ENCODE measurements at regions not wholly inside any gene's neighbourhood (a gene's known extent, or its start where the extent isn't known, plus 50 kb on each side); places are given as distances from the start of the nearest gene placed in this dataset.

DNA sequence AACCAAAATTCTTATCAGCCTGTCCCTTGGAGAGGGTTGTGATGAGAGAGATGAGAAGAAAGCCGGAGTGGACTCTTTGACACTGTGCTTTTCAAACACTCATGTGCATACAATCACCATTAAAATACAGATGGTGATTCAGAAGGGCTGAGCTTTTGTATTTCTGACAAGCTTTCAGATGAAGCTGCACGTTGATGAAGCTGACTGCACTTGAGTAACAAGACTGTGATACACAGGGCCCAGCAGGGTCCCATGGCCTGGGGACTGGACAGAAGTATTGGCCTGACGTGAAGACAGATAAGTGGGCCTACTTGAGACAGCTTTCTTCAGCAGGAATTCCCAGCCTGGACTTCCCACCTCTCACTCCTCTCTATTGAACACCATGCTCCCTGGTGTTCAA lies 258.2 kb downstream of the CHRM3 start:
- DNase-seq = no peak
- ChIA-PET CTCF (interaction anchor here (0.7 kb wide), 1 partner anchor 65 kb away, joined by 3 read pairs; no protein-coding TSS in a partner anchor), POLR2A (no interaction called here)
- Mint-ChIP-seq H3K27ac (no peak overlapping the region), H3K27me3 (no peaks in the 10 kb centered on the region), H3K36me3 (ENCODE audit: low read depth) (no peaks in the 10 kb centered on the region), H3K4me1 (no peaks in the 10 kb centered on the region), H3K9me3 (ENCODE audit: low read depth) (peaks cover 5% of the 10 kb centered on the region), H3K4me3 (no peak overlapping the region)
- intact Hi-C loops (cut with DNase I, micrococcal nuclease) = no loop called here
- ATAC-seq = no peak

DNA sequence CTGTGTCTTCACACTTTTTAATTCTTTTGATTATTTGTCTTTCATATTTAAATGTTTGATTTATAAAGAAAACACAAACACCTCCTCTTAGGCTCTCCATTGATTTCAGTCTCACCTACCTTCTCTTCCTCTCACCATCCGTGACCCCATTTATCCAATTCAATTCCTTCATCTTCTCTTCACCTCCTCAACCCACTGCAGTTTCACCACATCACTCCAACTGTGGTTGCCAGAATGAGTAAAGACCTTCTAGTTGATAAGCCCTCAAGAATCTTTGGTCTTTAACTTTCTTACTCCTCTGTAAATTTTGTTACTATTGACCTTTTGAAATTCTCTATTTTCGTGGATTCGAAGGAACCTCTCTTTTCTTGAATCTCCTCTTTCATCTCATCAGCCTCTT lies 260.7 kb downstream of the CHRM3 start:
- Mint-ChIP-seq H3K4me3 (no peak overlapping the region), H3K4me1 (no peaks in the 10 kb centered on the region), H3K36me3 (ENCODE audit: low read depth) (no peaks in the 10 kb centered on the region), H3K27ac (no peak overlapping the region), H3K27me3 (no peaks in the 10 kb centered on the region), H3K9me3 (ENCODE audit: low read depth) (peaks cover 5% of the 10 kb centered on the region)
- no peak for ATAC-seq
- intact Hi-C loops (cut with DNase I, micrococcal nuclease) = no loop called here
- DNase-seq = peak; percentile 17
- CTCF ChIA-PET = no interaction called here
- POLR2A ChIA-PET = no interaction called here

DNA sequence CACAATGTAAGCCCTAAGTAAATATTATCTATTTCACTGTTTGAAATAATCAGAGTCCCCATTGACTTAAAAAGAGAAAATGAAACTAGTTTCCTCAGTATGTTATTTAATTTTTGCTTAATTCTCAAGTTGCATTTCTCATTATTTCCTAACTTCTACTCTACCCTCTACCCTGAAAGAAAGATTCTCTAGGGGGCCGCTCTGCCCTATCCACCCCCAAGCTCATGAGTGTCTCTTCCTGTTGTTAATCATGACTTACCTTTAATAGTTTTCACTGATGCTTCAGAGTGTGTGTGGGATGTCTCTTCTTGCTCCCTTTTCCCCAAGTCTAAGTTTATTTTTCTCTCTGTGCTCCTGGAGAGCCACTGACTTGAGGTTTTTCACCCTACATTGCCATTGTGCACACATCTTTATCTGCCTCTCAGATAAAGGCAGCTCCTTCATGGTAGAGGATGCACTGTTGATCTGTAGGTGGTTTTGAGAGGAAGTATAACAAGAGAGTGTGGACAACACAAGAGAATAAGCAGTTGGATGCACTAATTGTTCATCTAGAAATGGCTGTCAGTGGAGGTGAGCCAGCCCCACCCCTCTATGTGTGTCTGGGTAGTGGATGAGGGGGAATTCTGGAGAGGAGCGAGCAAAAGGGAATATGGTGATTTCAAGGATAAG lies 261.7 kb downstream of the CHRM3 start:
- intact Hi-C loops (cut with DNase I, micrococcal nuclease) = no loop called here
- H3K27me3 Mint-ChIP-seq = no peaks in the 10 kb centered on the region
- no peak overlapping the region for H3K27ac Mint-ChIP-seq
- ChIA-PET CTCF (no interaction called here), POLR2A (no interaction called here)
- no peak overlapping the region for H3K4me3 Mint-ChIP-seq
- peaks cover 3% of the 10 kb centered on the region for H3K9me3 Mint-ChIP-seq (ENCODE audit: low read depth)
- no peak for DNase-seq
- ATAC-seq = peak; percentile 44
- no peaks in the 10 kb centered on the region for H3K4me1 Mint-ChIP-seq
- H3K36me3 Mint-ChIP-seq (ENCODE audit: low read depth) = no peaks in the 10 kb centered on the region

DNA sequence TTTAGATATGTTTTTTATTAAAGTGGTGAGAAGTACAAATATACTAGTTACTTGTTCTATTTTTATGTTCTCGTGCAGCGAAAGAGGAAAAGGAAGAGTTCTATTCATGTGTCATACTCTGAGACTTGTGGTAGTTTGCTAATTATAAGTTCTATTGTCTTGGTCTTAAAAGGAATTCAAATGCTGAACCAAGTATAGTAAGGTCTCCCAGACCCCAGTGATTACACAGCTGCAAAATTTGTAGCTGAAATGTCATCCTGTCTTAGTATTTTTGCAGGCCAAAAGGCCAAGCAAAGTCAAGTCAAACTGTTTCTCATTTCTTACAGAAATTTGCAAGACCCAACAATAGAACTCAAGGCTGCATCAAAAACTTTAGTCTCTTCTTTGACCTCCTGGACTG lies 268.7 kb downstream of the CHRM3 start:
- DNase-seq (no peak), ATAC-seq (no peak)
- no peaks in the 10 kb centered on the region for H3K36me3 Mint-ChIP-seq (ENCODE audit: low read depth)
- H3K4me3 Mint-ChIP-seq = no peak overlapping the region
- ChIA-PET CTCF (no interaction called here), POLR2A (no interaction called here)
- H3K27me3 Mint-ChIP-seq = no peaks in the 10 kb centered on the region
- H3K9me3 Mint-ChIP-seq (ENCODE audit: low read depth) = peaks cover 1% of the 10 kb centered on the region
- H3K4me1 Mint-ChIP-seq = no peaks in the 10 kb centered on the region
- intact Hi-C loops (cut with DNase I, micrococcal nuclease) = no loop called here
- H3K27ac Mint-ChIP-seq = no peak overlapping the region

DNA sequence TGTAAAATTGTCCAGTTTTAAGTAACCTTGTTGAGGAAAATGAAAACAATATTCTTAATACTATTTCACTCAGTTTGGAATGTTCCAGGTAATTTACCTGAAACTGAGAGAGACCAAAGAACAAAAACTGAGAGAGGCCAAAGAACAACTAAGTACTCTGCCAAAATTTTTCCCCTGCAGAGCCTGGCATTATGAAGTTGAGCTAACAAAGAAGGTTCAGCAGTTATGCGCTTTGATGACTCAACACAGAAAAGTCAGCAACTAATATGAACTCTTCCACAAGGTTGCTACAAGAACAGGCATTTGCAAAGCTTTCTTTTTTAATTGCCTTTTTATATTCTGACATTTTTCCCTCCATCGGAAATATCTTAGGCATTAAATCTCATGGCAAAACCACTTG lies 270.9 kb downstream of the CHRM3 start:
- Mint-ChIP-seq H3K27ac (no peak overlapping the region), H3K4me1 (peaks cover 2% of the 10 kb centered on the region), H3K4me3 (no peak overlapping the region), H3K9me3 (ENCODE audit: low read depth) (peaks cover 1% of the 10 kb centered on the region), H3K27me3 (no peaks in the 10 kb centered on the region), H3K36me3 (ENCODE audit: low read depth) (no peaks in the 10 kb centered on the region)
- DNase-seq = no peak
- ATAC-seq = no peak
- POLR2A ChIA-PET = no interaction called here
- intact Hi-C loops (cut with DNase I, micrococcal nuclease) = no loop called here
- CTCF ChIA-PET = no interaction called here

DNA sequence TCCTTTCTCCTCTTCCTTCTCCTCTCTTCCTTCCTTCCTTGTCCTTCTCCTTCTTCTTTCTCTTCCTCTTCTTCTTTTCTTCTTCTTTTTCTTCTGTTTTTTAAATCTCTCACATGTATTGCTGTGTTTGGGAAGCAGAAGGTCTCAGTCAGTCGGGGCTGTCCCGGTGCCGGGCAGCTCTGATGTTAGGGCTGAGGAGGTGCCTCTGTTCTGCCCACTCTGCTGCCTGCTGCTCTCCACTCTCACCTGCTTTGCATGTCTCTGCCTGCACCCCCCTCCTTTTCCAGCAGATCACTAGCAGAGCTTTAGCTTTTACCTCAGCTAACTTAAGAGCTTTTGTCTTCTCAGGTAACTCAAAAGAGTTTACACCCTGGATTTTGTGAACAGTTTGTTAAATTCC lies 276.6 kb downstream of the CHRM3 start:
- peak; percentile 10 for DNase-seq
- Mint-ChIP-seq H3K27me3 (no peaks in the 10 kb centered on the region), H3K9me3 (ENCODE audit: low read depth) (no peaks in the 10 kb centered on the region), H3K36me3 (ENCODE audit: low read depth) (no peaks in the 10 kb centered on the region), H3K4me3 (no peak overlapping the region), H3K4me1 (peaks cover 9% of the 10 kb centered on the region), H3K27ac (no peak overlapping the region)
- no peak for ATAC-seq
- ChIA-PET POLR2A (no interaction called here), CTCF (interaction anchor here (0.6 kb wide), 1 partner anchor 55 kb away, joined by 4 read pairs; no protein-coding TSS in a partner anchor)
- intact Hi-C loops (cut with DNase I, micrococcal nuclease) = loop anchor here in 1 of 2 experiments (5.0 kb wide), 1 partner anchor 144 kb away; no protein-coding TSS in a partner anchor

DNA sequence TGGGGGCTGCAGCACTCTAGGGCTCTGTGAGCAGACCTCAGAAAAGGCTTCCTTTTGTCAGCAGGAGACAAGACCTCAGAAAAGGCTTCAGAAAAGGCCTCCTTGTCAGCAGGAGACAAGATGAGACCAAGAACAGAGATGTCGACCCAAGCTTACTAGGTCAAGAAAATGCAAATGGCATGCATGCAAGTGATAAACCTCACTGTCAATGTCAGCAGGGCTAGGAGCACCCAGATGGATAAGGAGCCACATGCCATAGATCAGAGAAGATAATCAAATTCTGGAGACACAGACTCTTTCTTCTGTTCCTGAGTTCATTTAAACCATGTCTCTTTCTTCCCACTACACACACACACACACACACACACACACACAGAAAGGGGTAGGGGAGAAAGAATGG lies 285.9 kb downstream of the CHRM3 start:
- ATAC-seq = no peak
- no peak for DNase-seq
- H3K27ac Mint-ChIP-seq = no peak overlapping the region
- H3K36me3 Mint-ChIP-seq (ENCODE audit: low read depth) = no peaks in the 10 kb centered on the region
- H3K4me3 Mint-ChIP-seq = no peak overlapping the region
- POLR2A ChIA-PET = no interaction called here
- CTCF ChIA-PET = no interaction called here
- intact Hi-C loops (cut with DNase I, micrococcal nuclease) = no loop called here
- H3K27me3 Mint-ChIP-seq = no peaks in the 10 kb centered on the region
- H3K4me1 Mint-ChIP-seq = no peaks in the 10 kb centered on the region
- H3K9me3 Mint-ChIP-seq (ENCODE audit: low read depth) = no peaks in the 10 kb centered on the region

DNA sequence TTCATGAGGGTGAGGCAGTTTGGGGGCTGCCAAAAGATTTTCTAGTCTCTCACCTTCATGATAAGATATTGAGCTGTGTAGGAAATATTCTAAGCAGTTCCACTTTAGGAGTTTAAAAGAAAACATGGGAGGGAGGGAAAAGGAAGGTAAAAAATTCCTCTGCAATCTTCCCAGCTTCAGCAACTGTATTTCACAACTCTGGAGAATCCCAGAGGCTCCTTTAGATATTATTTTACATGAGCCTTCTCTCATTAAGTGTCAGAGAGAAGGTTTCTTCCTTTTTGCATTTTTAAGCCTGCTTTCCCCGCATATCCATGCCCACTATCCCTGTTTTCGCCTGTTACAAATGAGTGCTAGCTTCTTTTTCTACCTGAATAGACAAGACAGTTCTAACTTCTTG lies 289.4 kb downstream of the CHRM3 start:
- ATAC-seq = no peak
- DNase-seq = no peak
- ChIA-PET POLR2A (no interaction called here), CTCF (interaction anchor here (0.7 to 1.5 kb wide), 3 partner anchors 9 to 43 kb away, joined by 3 to 4 read pairs (median 3); no protein-coding TSS in a partner anchor)
- H3K27me3 Mint-ChIP-seq = no peaks in the 10 kb centered on the region
- no peaks in the 10 kb centered on the region for H3K4me1 Mint-ChIP-seq
- no peak overlapping the region for H3K27ac Mint-ChIP-seq
- H3K36me3 Mint-ChIP-seq (ENCODE audit: low read depth) = no peaks in the 10 kb centered on the region
- intact Hi-C loops (cut with DNase I, micrococcal nuclease) = no loop called here
- no peaks in the 10 kb centered on the region for H3K9me3 Mint-ChIP-seq (ENCODE audit: low read depth)
- no peak overlapping the region for H3K4me3 Mint-ChIP-seq

DNA sequence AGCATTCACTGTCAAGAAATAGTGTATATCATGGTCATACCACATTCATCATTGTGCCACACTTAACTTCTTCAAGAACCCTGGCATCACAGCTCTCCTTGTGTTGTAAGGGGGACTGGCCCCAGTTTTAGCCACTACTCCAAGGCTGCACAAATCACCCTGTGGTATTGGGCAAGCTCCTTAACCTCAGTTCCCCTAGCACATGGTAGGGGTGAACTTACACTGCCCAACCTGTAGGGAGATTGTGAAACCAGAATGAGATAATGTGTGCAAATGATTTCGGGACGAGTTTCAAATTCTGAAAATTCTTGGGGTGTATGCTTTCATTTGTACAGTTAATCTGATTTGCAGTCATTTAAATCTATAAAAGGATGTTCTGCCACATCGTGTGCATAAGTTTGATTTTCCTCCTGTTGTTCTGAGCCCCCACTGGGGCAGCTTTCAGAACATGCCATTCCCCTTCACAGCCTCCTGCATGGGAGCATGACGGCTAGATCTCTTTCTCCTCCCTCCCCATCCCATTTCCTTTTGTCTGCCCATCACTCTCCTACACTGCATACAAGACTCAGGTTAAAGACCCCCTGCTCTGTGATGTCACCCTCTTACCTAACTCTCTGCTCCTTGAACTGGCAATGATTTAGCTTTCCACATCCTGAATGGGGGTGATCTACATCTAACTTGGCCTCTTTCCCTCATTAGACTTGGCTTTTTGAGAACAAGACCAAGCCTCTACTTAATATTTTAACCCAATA lies 290.3 kb downstream of the CHRM3 start:
- POLR2A ChIA-PET = no interaction called here
- Mint-ChIP-seq H3K36me3 (ENCODE audit: low read depth) (no peaks in the 10 kb centered on the region), H3K9me3 (ENCODE audit: low read depth) (no peaks in the 10 kb centered on the region), H3K27me3 (no peaks in the 10 kb centered on the region), H3K4me3 (no peak overlapping the region), H3K27ac (no peak overlapping the region), H3K4me1 (no peaks in the 10 kb centered on the region)
- intact Hi-C loops (cut with DNase I, micrococcal nuclease) = no loop called here
- DNase-seq (no peak), ATAC-seq (no peak)
- CTCF ChIA-PET = interaction anchor here (0.7 to 1.5 kb wide), 4 partner anchors 10 to 140 kb away, joined by 3 to 4 read pairs (median 3); no protein-coding TSS in a partner anchor

DNA sequence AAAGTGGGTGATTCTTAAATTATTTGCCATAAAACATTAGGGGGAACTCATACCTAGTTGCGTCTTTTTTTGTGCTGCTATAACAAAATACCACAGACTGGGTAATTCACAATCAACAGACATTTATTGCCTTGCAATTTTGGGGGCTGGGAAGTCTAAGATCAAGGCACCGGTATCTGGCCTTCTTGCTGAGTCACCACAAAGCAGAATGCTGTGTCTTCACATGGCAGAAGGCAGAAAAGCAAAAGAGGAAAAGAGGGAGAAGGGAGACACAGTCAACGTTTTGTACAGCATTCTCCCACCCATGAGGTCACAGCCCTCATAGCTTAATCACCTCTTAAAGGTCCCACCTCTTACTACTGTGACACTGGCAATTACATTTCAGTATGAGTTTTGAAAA lies 291.0 kb downstream of the CHRM3 start:
- CTCF ChIA-PET = interaction anchor here (0.7 to 1.4 kb wide), 2 partner anchors 140 to 369 kb away, joined by 3 read pairs; no protein-coding TSS in a partner anchor

DNA sequence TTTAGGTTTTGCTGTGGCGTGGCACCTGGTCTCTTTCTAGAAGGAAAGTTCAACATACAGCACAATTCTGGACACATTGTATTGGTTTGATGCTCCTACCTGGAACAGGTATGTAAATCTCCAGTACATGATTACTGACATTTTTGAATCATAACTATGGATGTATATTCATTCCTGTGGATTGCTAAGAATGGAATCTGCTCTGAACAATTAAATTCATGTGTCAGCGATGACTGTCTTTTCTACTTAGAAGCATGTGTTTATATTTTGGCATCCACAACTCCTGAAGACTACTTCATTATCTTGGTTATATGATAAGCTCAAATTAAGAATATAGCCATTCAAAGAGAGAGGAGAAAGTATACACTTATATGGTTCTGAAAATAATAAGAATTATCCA lies 291.8 kb downstream of the CHRM3 start:
- Mint-ChIP-seq H3K36me3 (ENCODE audit: low read depth) (no peaks in the 10 kb centered on the region), H3K27ac (no peak overlapping the region), H3K4me3 (no peak overlapping the region), H3K27me3 (no peaks in the 10 kb centered on the region), H3K4me1 (no peaks in the 10 kb centered on the region), H3K9me3 (ENCODE audit: low read depth) (no peaks in the 10 kb centered on the region)
- ChIA-PET POLR2A (no interaction called here), CTCF (interaction anchor here (1.6 kb wide), 1 partner anchor 220 kb away, joined by 3 read pairs; no protein-coding TSS in a partner anchor)
- DNase-seq = no peak
- intact Hi-C loops (cut with DNase I, micrococcal nuclease) = no loop called here
- no peak for ATAC-seq

More for the DNA sequence above, 291.0 kb downstream of the CHRM3 start:
- intact Hi-C loops (cut with DNase I, micrococcal nuclease) = no loop called here
- Mint-ChIP-seq H3K4me3 (no peak overlapping the region), H3K36me3 (ENCODE audit: low read depth) (no peaks in the 10 kb centered on the region), H3K9me3 (ENCODE audit: low read depth) (no peaks in the 10 kb centered on the region), H3K4me1 (no peaks in the 10 kb centered on the region), H3K27me3 (no peaks in the 10 kb centered on the region), H3K27ac (no peak overlapping the region)
- POLR2A ChIA-PET = no interaction called here
- ATAC-seq (no peak), DNase-seq (no peak)

DNA sequence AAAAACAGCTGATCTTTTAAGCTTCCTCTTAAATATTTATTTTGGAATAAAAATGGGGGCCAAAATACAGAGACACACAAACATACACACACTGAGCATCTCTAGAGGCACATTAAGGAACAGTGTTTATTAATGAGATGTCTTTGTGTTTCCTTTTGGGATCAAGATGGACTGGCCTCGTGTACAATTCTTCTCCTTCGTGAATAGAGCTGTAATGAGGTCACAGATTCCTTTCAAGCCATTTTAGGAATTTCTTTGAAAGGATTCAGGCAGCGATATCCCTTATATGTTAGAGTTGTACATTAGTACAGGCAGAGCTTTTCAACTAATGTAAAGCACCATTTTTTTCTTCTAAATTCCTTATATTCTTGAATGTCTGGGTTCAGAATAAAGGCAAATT lies 295.7 kb downstream of the CHRM3 start:
- Mint-ChIP-seq H3K27me3 (no peaks in the 10 kb centered on the region), H3K27ac (no peak overlapping the region), H3K36me3 (ENCODE audit: low read depth) (no peaks in the 10 kb centered on the region), H3K9me3 (ENCODE audit: low read depth) (no peaks in the 10 kb centered on the region), H3K4me1 (no peaks in the 10 kb centered on the region), H3K4me3 (no peak overlapping the region)
- ChIA-PET CTCF (interaction anchor here (0.9 to 1.6 kb wide), 3 partner anchors 8 to 216 kb away, joined by 3 to 4 read pairs (median 3); no protein-coding TSS in a partner anchor), POLR2A (no interaction called here)
- DNase-seq (no peak), ATAC-seq (no peak)
- intact Hi-C loops (cut with DNase I, micrococcal nuclease) = no loop called here
